Pancreas (tissue), 10 donors: ENCODE measurements at regions not wholly inside any gene's neighbourhood (a gene's known extent, or its start where the extent isn't known, plus 50 kb on each side); places are given as distances from the start of the nearest gene placed in this dataset.

Experiments
- ATAC-seq, 4 donors: fragments of 200-7000 bp; cut with Tn5 transposase; one replicate each; pipeline versions ENCODE4 v1.8.0 to v1.9.1; 2020; ENCODE audit warnings: mild to moderate bottlenecking in 4 of 4, moderate library complexity in 4 of 4
- DNase-seq, 6 donors: peaks; one replicate each; pipeline ENCODE4 v3.0.0-alpha.2; 2020
- FAIRE-seq: peaks from 2 replicates; lab custom pipeline; 2012; peaks lifted over from hg19 to GRCh38; lab: Jason Lieb, UNC
- H3K27ac ChIP-seq, 4 donors: fragments of 200-600 bp; sonication (generic); 1 replicate in 3 of 4; 2 replicates in 1 of 4; pipeline versions ENCODE4 v1.5.0 to v1.8.0; 2020
- H3K27me3 ChIP-seq, 4 donors: fragments of 200-600 bp; one replicate each; pipeline ENCODE4 v1.8.0; 2021
- H3K36me3 ChIP-seq, 3 donors: fragments of 200-600 bp; sonication (generic) in 1 of 3; one replicate each; pipeline versions ENCODE4 v1.5.0 to v1.8.0; 2020 to 2021
- H3K4me1 ChIP-seq, 3 donors: fragments of 200-600 bp; one replicate each; pipeline ENCODE4 v1.8.0; 2021
- H3K4me3 ChIP-seq, 4 donors: fragments of 200-600 bp; sonication (generic) in 2 of 4; one replicate each; pipeline versions ENCODE4 v1.5.0 to v1.8.0; 2020 to 2021
- H3K9me3 ChIP-seq, 4 donors: fragments of 200-600 bp; one replicate each; pipeline ENCODE4 v1.8.0; 2021
- CTCF ChIP-seq, 4 donors: fragments of 200-600 bp; sonication (generic) in 3 of 4; IDR thresholded peaks; one replicate each; pipeline versions ENCODE4 v1.5.0 to v1.8.0; 2021; ENCODE audit warnings: antibody characterized with exemption in 4 of 4
- WGBS, 2 donors: extraction: QIAGEN DNeasy Blood & Tissue Kit; methylation state at CpG; one replicate each; pipeline ENCODE4 v1.1.7; 2013; 5-methylcytosine and 5-hydroxymethylcytosine counted together
- intact Hi-C, 3 donors: fragments of 100-400 bp; cut with DNase I; formaldehyde crosslinking; loops; one replicate each; pipeline versions ENCODE4 v1.11.1 to v1.14.2; 2022
- donor health status: healthy with polysubstance abuse.
- donor health status: DM: no; HTN: no; CAD: no; lungs with moderate emphysema.
- donor health status: DM: no; HTN: no; CAD: no.
- donor health status: control.
- donor health status: control.
- donor health status: Bipolar disorder and iron deficiency.
- donor health status: DM: yes; HTN: yes; CAD: no.
- donor health status: DM: no; HTN: no; CAD: no.
- donor health status: DM: no; HTN: no; CAD: no.
- donor health status: DM: yes; HTN: yes; CAD: no.

- FAIRE-seq (no peak), DNase-seq (no peak), ATAC-seq (no peak)
- Histone ChIP-seq H3K27me3 (no peaks in the 10 kb centered on the region), H3K4me3 (no peak overlapping the region), H3K4me1 (peaks cover 0 to 5% (median 0%) of the 10 kb centered on the region in 3 donors), H3K9me3 (no peaks in the 10 kb centered on the region), H3K36me3 (no peaks in the 10 kb centered on the region), H3K27ac (no peak overlapping the region)
- intact Hi-C loops = no loop called here
- no peak for TF ChIP-seq CTCF (IDR thresholded peaks at IDR 0.05)
- 90% methylated on average over 7 of the region's 7 CpGs for WGBS, 2 donors
Observed at GRCh38 chr7:47719675-47720074, 137.8 kb upstream of the TNS3 start.

- ATAC-seq = no peak
- H3K36me3 ChIP-seq = no peaks in the 10 kb centered on the region
- no peak overlapping the region for H3K4me3 ChIP-seq
- FAIRE-seq = no peak
- H3K9me3 ChIP-seq = no peaks in the 10 kb centered on the region
- no peak for DNase-seq
- TF ChIP-seq CTCF (IDR thresholded peaks at IDR 0.05) = no peak
- H3K4me1 ChIP-seq = peaks cover 0 to 3% (median 0%) of the 10 kb centered on the region in 3 donors
- intact Hi-C loops = no loop called here
- H3K27ac ChIP-seq = no peak overlapping the region
- no peaks in the 10 kb centered on the region for H3K27me3 ChIP-seq
- 95 to 96% methylated on average over 5 of the region's 5 CpGs for WGBS, 2 donors
Observed at GRCh38 chr7:47715631-47716068, 133.7 kb upstream of the TNS3 start.

- H3K36me3 ChIP-seq = no peaks in the 10 kb centered on the region
- no peak for DNase-seq
- FAIRE-seq = no peak
- TF ChIP-seq CTCF (IDR thresholded peaks at IDR 0.05) = no peak
- H3K4me1 ChIP-seq = no peaks in the 10 kb centered on the region
- no peaks in the 10 kb centered on the region for H3K27me3 ChIP-seq
- no peak for ATAC-seq
- intact Hi-C loops = no loop called here
- WGBS, 2 donors = 78 to 79% methylated on average over 6 of the region's 6 CpGs
- no peak overlapping the region for H3K4me3 ChIP-seq
- no peaks in the 10 kb centered on the region for H3K9me3 ChIP-seq
- no peak overlapping the region for H3K27ac ChIP-seq
Observed at GRCh38 chr7:47714669-47715607, 133.0 kb upstream of the TNS3 start.

GRCh38 chr7:47713595-47713994 lies 131.7 kb upstream of the TNS3 start:
- intact Hi-C loops = no loop called here
- DNase-seq (no peak), ATAC-seq (no peak), FAIRE-seq (no peak)
- Histone ChIP-seq H3K9me3 (no peaks in the 10 kb centered on the region), H3K4me3 (no peak overlapping the region), H3K27ac (no peak overlapping the region), H3K36me3 (no peaks in the 10 kb centered on the region), H3K27me3 (no peaks in the 10 kb centered on the region), H3K4me1 (no peaks in the 10 kb centered on the region)
- TF ChIP-seq CTCF (IDR thresholded peaks at IDR 0.05) = no peak
- 74 to 86% methylated on average over 6 of the region's 6 CpGs for WGBS, 2 donors

GRCh38 chr7:47712416-47712815 lies 130.5 kb upstream of the TNS3 start:
- Histone ChIP-seq H3K36me3 (no peaks in the 10 kb centered on the region), H3K27ac (no peak overlapping the region), H3K27me3 (no peaks in the 10 kb centered on the region), H3K4me1 (no peaks in the 10 kb centered on the region), H3K4me3 (no peak overlapping the region), H3K9me3 (no peaks in the 10 kb centered on the region)
- ATAC-seq (no peak), DNase-seq (no peak), FAIRE-seq (no peak)
- intact Hi-C loops = no loop called here
- no peak for TF ChIP-seq CTCF (IDR thresholded peaks at IDR 0.05)
- WGBS, 2 donors = 83 to 85% methylated on average over 11 of the region's 11 CpGs
